Aorta (tissue), 5 donors: ENCODE measurements at regions not wholly inside any gene's neighbourhood (a gene's known extent, or its start where the extent isn't known, plus 50 kb on each side); places are given as distances from the start of the nearest gene placed in this dataset.
"Not testable (repeated sequence)": the region's sequence is repeated elsewhere in the genome, so short reads cannot be mapped to it uniquely, and the experiment has no call there.

Source experiments
- ATAC-seq: fragments of 200-7000 bp; cut with Tn5 transposase; one replicate; pipeline ENCODE4 v1.9.1; 2022; ENCODE audit warnings: moderate library complexity; ENCODE audit not compliant: low FRiP score
- DNase-seq, 2 donors: peaks; one replicate each; pipeline ENCODE4 v3.0.0-alpha.2; 2020
- H3K27ac ChIP-seq, 2 donors: one replicate each; pipeline ENCODE4 v1.5.1; 2013; ENCODE audit warnings: low read length in 2 of 2, mild to moderate bottlenecking in 2 of 2, moderate library complexity in 2 of 2, control low read depth in 1 of 2, inconsistent platforms in 1 of 2, low read depth in 1 of 2
- H3K27me3 ChIP-seq, 2 donors: one replicate each; pipeline ENCODE4 v1.6.1; 2013; ENCODE audit warnings: control low read depth in 1 of 2, low read length in 1 of 2, mild to moderate bottlenecking in 1 of 2, moderate library complexity in 1 of 2; ENCODE audit not compliant: insufficient read depth in 2 of 2, control insufficient read depth in 1 of 2
- H3K36me3 ChIP-seq, 2 donors: one replicate each; pipeline ENCODE4 v1.6.1; 2013; ENCODE audit warnings: control low read depth in 1 of 2, low read length in 1 of 2, mild to moderate bottlenecking in 1 of 2; ENCODE audit not compliant: insufficient read depth in 2 of 2, control insufficient read depth in 1 of 2
- H3K4me1 ChIP-seq, 2 donors: one replicate each; pipeline ENCODE4 v1.6.1; 2013; ENCODE audit warnings: low read length in 2 of 2, control low read depth in 1 of 2, mild to moderate bottlenecking in 1 of 2, moderate library complexity in 1 of 2; ENCODE audit not compliant: insufficient read depth in 2 of 2, control insufficient read depth in 1 of 2
- H3K4me3 ChIP-seq, 2 donors: one replicate each; pipeline ENCODE4 v1.5.1; 2013; ENCODE audit warnings: low read length in 2 of 2, control low read depth in 1 of 2, mild to moderate bottlenecking in 1 of 2
- H3K9me3 ChIP-seq: one replicate; pipeline ENCODE4 v1.6.1; 2013; ENCODE audit warnings: mild to moderate bottlenecking, low read length; ENCODE audit not compliant: control insufficient read depth
- WGBS, 2 donors: extraction: QIAGEN DNeasy Blood & Tissue Kit; methylation state at CpG; one replicate each; pipeline ENCODE4 v1.1.7; 2013; 5-methylcytosine and 5-hydroxymethylcytosine counted together
- intact Hi-C, 2 donors: fragments of 100-400 bp; cut with DNase I; formaldehyde crosslinking; loops; one replicate each; pipeline versions ENCODE4 v1.14.2 to v1.15.0; 2022
- donor health status: healthy with polysubstance abuse.
- donor health status: Bipolar disorder and iron deficiency.
- donor health status: DM: no; HTN: no; CAD: no.
- donor health status: DM: no; HTN: no; CAD: no.
- donor health status: DM: yes; HTN: yes; CAD: no.

DNA sequence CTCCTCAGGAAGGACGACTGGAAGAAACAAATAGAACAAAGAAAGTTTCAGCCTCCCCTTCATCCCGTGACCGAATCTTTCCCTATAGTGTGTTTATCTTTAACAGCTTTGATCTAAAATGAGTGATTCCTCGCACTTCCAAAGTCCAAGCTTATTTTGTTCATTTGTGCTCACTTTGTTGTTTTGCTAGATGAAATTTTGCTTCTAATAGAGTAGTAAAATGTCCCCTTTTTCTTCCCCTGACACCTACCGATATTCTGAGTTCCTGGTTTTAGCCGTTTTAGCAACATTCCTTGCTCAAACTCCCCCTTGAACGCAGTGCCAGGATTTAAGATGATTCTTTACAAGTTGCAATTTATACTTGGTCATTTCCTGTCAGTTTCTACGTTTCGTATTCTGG, 204.2 kb downstream of the FGF9 start:
- 78 to 83% methylated on average over 9 of the region's 9 CpGs for WGBS, 2 donors
- H3K9me3 ChIP-seq, result no peaks in the 10 kb centered on the region

DNA sequence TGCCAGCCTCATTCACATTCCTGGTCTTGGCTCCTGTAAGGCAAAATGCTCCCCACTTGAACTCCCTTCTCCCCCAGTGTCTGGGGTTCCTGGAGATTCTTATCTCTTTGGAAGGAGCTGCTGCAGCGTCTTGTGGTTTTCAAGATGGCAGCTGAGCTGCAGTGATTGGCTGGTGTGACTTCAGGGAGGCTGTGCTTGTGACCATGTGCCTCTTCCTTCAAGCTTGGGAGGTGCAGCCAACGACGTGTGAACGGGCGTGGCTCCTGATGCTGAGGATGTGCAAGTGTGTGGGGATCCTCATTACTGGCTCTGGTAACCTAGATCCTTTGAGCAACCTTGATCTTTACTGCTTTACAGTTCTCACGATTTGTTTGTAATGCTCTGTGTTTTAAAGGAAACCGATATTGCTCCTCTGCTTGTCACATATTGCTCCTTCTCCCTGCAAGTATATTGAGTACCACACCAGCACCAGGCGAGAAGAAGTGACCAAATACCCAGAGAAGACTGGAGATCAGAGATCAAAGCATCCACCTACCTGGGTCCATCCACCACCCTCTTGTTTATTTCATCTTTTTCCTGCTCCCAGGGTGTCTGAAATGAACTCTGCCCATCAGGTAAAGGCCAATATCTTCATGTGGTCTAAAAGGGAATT, 208.5 kb downstream of the FGF9 start:
- H3K4me3 ChIP-seq, result no peak overlapping the region
- H3K36me3 ChIP-seq, result no peaks in the 10 kb centered on the region
- no peak for ATAC-seq
- H3K27me3 ChIP-seq, result no peaks in the 10 kb centered on the region
- H3K27ac ChIP-seq, result no peak overlapping the region
- H3K4me1 ChIP-seq, result no peaks in the 10 kb centered on the region
- no peaks in the 10 kb centered on the region for H3K9me3 ChIP-seq
- 89 to 94% methylated on average over 8 of the region's 8 CpGs for WGBS, 2 donors
- no peak for DNase-seq
- intact Hi-C loops, result no loop called here

More for the DNA sequence above, 204.2 kb downstream of the FGF9 start:
- intact Hi-C loops, result no loop called here
- no peaks in the 10 kb centered on the region for H3K4me1 ChIP-seq
- DNase-seq (no peak), ATAC-seq (no peak)
- no peaks in the 10 kb centered on the region for H3K27me3 ChIP-seq
- H3K27ac ChIP-seq, result no peak overlapping the region
- H3K36me3 ChIP-seq, result no peaks in the 10 kb centered on the region
- no peak overlapping the region for H3K4me3 ChIP-seq

DNA sequence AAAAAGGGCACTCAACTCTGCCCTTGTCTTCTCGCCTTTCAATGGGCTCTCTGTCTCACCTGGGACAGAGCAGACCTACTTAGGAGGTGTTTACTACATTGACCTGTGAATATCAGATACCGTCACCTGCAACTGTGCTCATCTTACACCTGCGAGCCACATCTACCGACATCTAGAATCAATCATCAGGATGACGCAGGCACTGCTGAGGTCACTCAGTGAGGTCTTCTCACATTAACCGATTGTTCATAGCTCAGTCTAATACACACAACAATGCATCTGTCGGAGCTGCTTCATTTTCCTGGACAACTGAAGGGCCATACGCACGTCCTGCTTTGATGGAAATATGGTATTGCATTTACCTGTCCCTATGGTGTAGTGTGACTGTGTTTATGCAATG, 211.9 kb downstream of the FGF9 start:
- Histone ChIP-seq H3K4me1 (no peaks in the 10 kb centered on the region), H3K27me3 (no peaks in the 10 kb centered on the region), H3K4me3 (no peak overlapping the region), H3K9me3 (no peaks in the 10 kb centered on the region), H3K36me3 (no peaks in the 10 kb centered on the region), H3K27ac (no peak overlapping the region)
- DNase-seq, result no peak
- intact Hi-C loops, result no loop called here
- WGBS, 2 donors, result 90 to 92% methylated on average over 9 of the region's 9 CpGs
- ATAC-seq, result no peak

DNA sequence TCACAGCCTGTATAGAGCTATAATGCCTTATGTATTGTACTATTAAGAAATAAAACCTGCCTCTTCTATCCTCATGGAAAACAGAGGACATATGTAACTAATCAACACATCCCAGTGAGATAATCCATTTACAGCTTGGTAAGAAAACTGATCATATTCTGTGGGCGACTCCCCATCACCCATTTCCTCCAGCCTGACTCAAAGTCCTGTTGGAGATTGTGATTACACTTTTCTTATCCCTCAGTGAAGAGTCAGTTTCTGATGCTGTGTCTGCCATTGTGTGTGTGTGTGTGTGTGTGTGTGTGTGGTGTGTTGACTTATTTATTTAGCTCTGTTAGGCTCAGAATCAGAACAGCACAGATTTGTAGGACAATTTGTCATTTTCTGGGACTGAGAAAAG, 212.8 kb downstream of the FGF9 start:
- Histone ChIP-seq H3K27me3 (no peaks in the 10 kb centered on the region), H3K9me3 (no peaks in the 10 kb centered on the region), H3K4me3 (no peak overlapping the region), H3K36me3 (no peaks in the 10 kb centered on the region), H3K27ac (no peak overlapping the region), H3K4me1 (no peaks in the 10 kb centered on the region)
- no peak for ATAC-seq
- WGBS, 2 donors, result 84 to 85% methylated on average over 1 of the region's 1 CpG
- DNase-seq, result no peak
- intact Hi-C loops, result no loop called here

DNA sequence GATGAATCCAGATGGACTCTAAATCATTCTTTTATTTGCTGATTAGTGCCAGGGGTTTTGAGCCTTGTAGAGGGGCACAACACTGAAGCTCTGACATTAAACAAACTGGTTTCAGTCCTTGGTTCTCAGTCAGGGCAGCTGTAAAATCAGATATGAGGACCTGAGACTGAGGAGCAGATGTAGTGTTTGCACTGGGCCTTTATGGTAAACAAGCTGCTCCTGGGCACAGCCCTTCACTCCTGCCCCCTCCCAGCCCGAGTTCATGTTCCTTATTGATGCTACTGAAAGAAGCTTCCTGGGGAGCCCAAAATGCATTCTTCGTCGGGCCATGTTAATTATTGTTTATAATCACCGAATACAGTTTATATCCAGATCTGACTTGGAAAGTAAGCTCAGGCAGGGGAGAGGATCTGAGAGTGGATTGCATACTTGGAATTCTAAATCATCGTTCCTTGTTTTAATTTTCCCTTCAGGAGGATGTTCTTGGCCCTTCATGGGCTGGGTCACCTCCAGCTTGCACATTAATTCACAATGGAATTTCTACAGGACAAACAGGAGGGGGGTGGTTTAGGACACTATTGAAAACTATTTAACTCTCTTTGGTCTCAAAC, 213.5 kb downstream of the FGF9 start:
- no peak for ATAC-seq
- no peak for DNase-seq
- H3K36me3 ChIP-seq, result no peaks in the 10 kb centered on the region
- H3K27ac ChIP-seq, result no peak overlapping the region
- H3K9me3 ChIP-seq, result no peaks in the 10 kb centered on the region
- 57 to 65% methylated on average over 5 of the region's 5 CpGs for WGBS, 2 donors
- no peaks in the 10 kb centered on the region for H3K4me1 ChIP-seq
- intact Hi-C loops, result no loop called here
- H3K27me3 ChIP-seq, result no peaks in the 10 kb centered on the region
- no peak overlapping the region for H3K4me3 ChIP-seq

DNA sequence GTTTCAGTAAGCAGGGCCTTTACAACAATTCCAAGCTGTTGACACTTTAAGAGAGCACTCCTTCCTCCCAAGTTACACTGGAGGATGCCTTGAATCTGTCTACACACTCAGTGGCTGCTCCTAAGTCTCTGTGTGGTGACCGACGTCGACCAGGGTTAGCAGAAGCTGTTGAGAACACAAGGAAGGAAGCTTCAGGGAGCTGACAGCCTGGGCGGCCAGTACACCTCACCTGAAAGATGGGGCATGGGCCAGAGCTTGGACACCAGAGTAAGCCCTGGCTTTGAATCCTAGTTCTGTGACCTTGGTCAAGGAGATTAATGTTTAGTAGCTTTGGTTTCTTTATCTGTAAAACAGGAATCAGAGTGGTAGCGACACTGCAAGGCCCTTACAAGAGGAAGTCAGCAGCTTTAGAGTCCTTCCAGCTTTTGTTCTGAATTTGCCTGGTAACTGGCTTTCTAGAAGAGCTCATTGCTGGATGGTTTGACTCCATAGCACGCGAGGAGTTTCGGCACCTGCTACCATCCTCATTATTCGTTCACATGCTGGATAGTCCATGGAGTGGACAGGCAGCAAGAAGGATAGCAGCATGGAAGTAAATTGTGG, 214.2 kb downstream of the FGF9 start:
- WGBS, 2 donors, result 82 to 83% methylated on average over 9 of the region's 9 CpGs
- Histone ChIP-seq H3K9me3 (no peaks in the 10 kb centered on the region), H3K36me3 (no peaks in the 10 kb centered on the region), H3K27ac (no peak overlapping the region), H3K27me3 (no peaks in the 10 kb centered on the region), H3K4me1 (no peaks in the 10 kb centered on the region), H3K4me3 (no peak overlapping the region)
- ATAC-seq, result no peak
- DNase-seq, result no peak
- intact Hi-C loops, result no loop called here

DNA sequence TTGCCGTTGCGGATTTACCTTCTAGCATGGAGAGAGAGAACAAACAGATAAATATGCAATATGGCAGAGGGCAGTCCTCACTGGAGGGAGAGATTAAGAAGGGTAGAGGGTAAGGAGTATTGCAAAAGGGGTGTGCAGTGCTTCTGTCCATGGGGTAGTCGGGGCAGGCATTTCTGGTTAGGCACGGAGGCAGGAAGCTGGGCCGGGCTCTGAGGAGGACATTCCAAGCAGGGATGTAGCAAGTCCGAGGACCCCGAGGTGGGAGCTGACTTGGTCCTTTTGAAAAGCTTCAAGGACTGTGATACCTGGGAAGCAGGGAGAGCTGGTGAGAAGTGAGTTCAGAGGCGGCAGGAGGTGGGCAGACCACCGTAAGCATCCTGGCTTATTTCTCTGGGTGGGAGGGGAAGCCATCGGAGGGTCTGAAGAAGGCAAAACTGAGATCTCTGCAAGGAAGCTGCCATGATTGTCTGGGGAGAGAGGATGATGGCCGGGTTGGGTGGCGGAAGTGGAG, 214.9 kb downstream of the FGF9 start:
- Histone ChIP-seq H3K27me3 (no peaks in the 10 kb centered on the region), H3K9me3 (no peaks in the 10 kb centered on the region), H3K27ac (no peak overlapping the region), H3K36me3 (no peaks in the 10 kb centered on the region), H3K4me1 (no peaks in the 10 kb centered on the region), H3K4me3 (no peak overlapping the region)
- ATAC-seq, result no peak
- 94 to 96% methylated on average over 12 of the region's 12 CpGs for WGBS, 2 donors
- DNase-seq, result no peak
- intact Hi-C loops, result no loop called here

DNA sequence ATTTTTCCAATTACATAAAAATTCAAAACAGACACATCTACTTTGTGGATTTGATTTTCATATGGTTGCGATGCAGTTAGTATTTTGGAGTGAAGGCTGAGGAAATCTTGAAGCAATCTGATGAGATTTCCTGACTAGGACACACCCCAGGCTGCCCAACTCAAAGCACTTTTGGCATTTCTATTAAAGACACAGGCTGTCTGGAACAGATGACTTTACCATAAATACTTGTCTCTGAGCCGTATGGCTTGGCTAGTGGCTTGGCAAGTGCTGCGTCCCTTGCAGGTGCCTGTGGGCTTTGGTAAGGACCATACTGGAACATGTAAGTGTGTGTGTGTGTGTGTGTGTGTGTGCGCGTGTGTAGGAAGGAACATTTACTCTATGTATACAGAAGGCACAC, 218.8 kb downstream of the FGF9 start:
- Histone ChIP-seq H3K4me3 (no peak overlapping the region), H3K4me1 (no peaks in the 10 kb centered on the region), H3K27ac (no peak overlapping the region), H3K27me3 (no peaks in the 10 kb centered on the region), H3K36me3 (no peaks in the 10 kb centered on the region), H3K9me3 (no peaks in the 10 kb centered on the region)
- intact Hi-C loops, result no loop called here
- no peak for ATAC-seq
- no peak for DNase-seq
- WGBS, 2 donors, result 75 to 85% methylated on average over 5 of the region's 5 CpGs

DNA sequence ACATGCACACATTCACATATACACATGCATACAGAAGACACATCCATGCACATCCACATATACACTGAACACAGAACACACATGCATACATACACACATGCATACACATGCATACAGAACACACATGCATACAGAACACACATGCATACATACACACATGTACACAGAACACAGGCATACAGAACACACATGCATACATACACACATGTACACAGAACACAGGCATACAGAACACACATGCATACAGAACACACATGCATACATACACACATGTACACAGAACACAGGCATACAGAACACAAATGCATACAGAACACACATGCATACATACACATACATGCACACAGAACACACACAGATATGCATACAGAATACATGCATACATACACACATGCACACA, 219.3 kb downstream of the FGF9 start:
- H3K27me3 ChIP-seq, H3K27ac ChIP-seq, H3K9me3 ChIP-seq, H3K4me3 ChIP-seq, H3K36me3 ChIP-seq, DNase-seq, H3K4me1 ChIP-seq, ATAC-seq, intact Hi-C loops: not testable (repeated sequence)
